GM12878 (cell line): ENCODE measurements at regions not wholly inside any gene's neighbourhood (a gene's known extent, or its start where the extent isn't known, plus 50 kb on each side); places are given as distances from the start of the nearest gene placed in this dataset.

ENCODE experiments used
- ATAC-seq: fragments of 200-7000 bp; cut with Tn5 transposase; 3 replicates; pipeline ENCODE4 v1.9.1; 2020; ENCODE audit warnings: mild to moderate bottlenecking, moderate library complexity
- BruUV-seq: library from RNA; stranded (reverse); fragments of 400-500 nt; replicated peaks from 2 replicates; lab custom pipeline; 2021; lab: Mats Ljungman, UMichigan
- CTCF ChIA-PET: fragments of 300-600 bp; sonication (Branson Sonifier 250); formaldehyde crosslinking; extraction: SDS; loops from one replicate; lab custom pipeline; 2021; ENCODE audit warnings: inconsistent platforms; lab: Yijun Ruan, JAX
- POLR2A ChIA-PET: fragments of 350-600 bp; formaldehyde crosslinking; extraction: SDS; loops from one replicate; lab custom pipeline; 2021; ENCODE audit warnings: inconsistent platforms; lab: Charles Lee
- RAD21 ChIA-PET: fragments of 300-600 bp; sonication (Branson Sonifier 250); formaldehyde crosslinking; loops from one replicate; lab custom pipeline; 2023; ENCODE audit warnings: antibody characterized with exemption; ENCODE audit not compliant: unreplicated experiment; lab: Charles Lee
- SMC1A ChIA-PET: fragments of 300-600 bp; sonication (Branson Sonifier 250); formaldehyde crosslinking; loops from one replicate; lab custom pipeline; 2023; ENCODE audit not compliant: unreplicated experiment, uncharacterized antibody; lab: Charles Lee
- DNase-seq: peaks from one replicate; pipeline ENCODE4 v3.0.0-alpha.2; 2011; ENCODE audit warnings: low read depth, low spot score
- FAIRE-seq: peaks from 3 replicates; lab custom pipeline; 2011; peaks lifted over from hg19 to GRCh38; lab: Jason Lieb, UNC
- H2AFZ ChIP-seq: 2 replicates; pipeline ENCODE4 v1.6.0; 2011; ENCODE audit warnings: low read depth, low read length, control low read depth; ENCODE audit not compliant: control insufficient read depth
- H3K27ac ChIP-seq: 2 replicates; pipeline ENCODE4 v1.5.1; 2011; ENCODE audit warnings: control low read depth; ENCODE audit not compliant: control insufficient read depth, insufficient read depth
- H3K27me3 ChIP-seq, 2 experiments: replicated peaks in 1 of 2; 2 replicates each; pipeline versions ENCODE4 v1.6.0 to v1.6.1; 2011; ENCODE audit warnings: low read length in 1 of 2; ENCODE audit not compliant: control insufficient read depth in 2 of 2, insufficient read depth in 2 of 2
- H3K36me3 ChIP-seq, 2 experiments: 2 replicates each; pipeline ENCODE4 v1.5.1; 2011; ENCODE audit warnings: low read length in 1 of 2; ENCODE audit not compliant: control insufficient read depth in 2 of 2, insufficient read depth in 2 of 2
- H3K4me1 ChIP-seq: 2 replicates; pipeline ENCODE4 v1.6.1; 2011; ENCODE audit warnings: mild to moderate bottlenecking, low read length, moderate library complexity, mixed read lengths; ENCODE audit not compliant: control insufficient read depth, insufficient read depth
- H3K4me2 ChIP-seq: 2 replicates; pipeline ENCODE4 v1.6.0; 2011; ENCODE audit warnings: control low read depth; ENCODE audit not compliant: control insufficient read depth, insufficient read depth
- H3K4me3 ChIP-seq: fragments of 200-600 bp; sonication (generic); 2 replicates; pipeline ENCODE4 v1.5.1; 2016
- H3K79me2 ChIP-seq: 2 replicates; pipeline ENCODE4 v1.6.0; 2011; ENCODE audit warnings: low read length; ENCODE audit not compliant: control insufficient read depth, insufficient read depth
- H3K9ac ChIP-seq: 2 replicates; pipeline ENCODE4 v1.8.0; 2011; ENCODE audit warnings: low read length, control low read depth, mixed read lengths; ENCODE audit not compliant: control insufficient read depth, insufficient read depth
- H3K9me3 ChIP-seq: replicated peaks from 3 replicates; pipeline ENCODE4 v1.5.1; 2011; ENCODE audit warnings: mild to moderate bottlenecking, low read length; ENCODE audit not compliant: control insufficient read depth, insufficient read depth
- H4K20me1 ChIP-seq: 2 replicates; pipeline ENCODE4 v1.6.0; 2011; ENCODE audit not compliant: control insufficient read depth, insufficient read depth
- BHLHE40 ChIP-seq, 2 experiments: fragments of 450-650 bp in 1 of 2; IDR thresholded peaks; 2 replicates each; pipeline ENCODE4 v1.6.1; 2011 to 2017; ENCODE audit warnings: low read depth in 2 of 2, borderline replicate concordance in 1 of 2, improper control_type of control experiment in 1 of 2, low read length in 1 of 2, mild to moderate bottlenecking in 1 of 2
- CREM ChIP-seq: IDR thresholded peaks from 2 replicates; pipeline ENCODE4 v1.6.1; 2014; ENCODE audit warnings: antibody characterized with exemption, low read depth
- GATAD2B ChIP-seq: fragments of 450-650 bp; conservative IDR thresholded peaks from 2 replicates; pipeline ENCODE4 v1.6.1; 2017; ENCODE audit warnings: low read depth, mild to moderate bottlenecking, moderate library complexity
- HDAC2 ChIP-seq: fragments of 200-600 bp; sonication (generic); IDR thresholded peaks from 2 replicates; pipeline ENCODE4 v1.6.1; 2017
- JUNB ChIP-seq: IDR thresholded peaks from 2 replicates; pipeline ENCODE4 v1.6.1; 2016; ENCODE audit warnings: antibody characterized with exemption, mild to moderate bottlenecking
- MAX ChIP-seq: IDR thresholded peaks from 2 replicates; pipeline ENCODE4 v1.6.1; 2012; ENCODE audit warnings: low read depth, low read length, improper control_type of control experiment
- MXI1 ChIP-seq: fragments of 150-350 bp; IDR thresholded peaks from 2 replicates; pipeline ENCODE4 v1.6.1; 2011; ENCODE audit warnings: low read depth, mild to moderate bottlenecking, inconsistent platforms, low read length, improper control_type of control experiment
- NFXL1 ChIP-seq: fragments of 450-650 bp; IDR thresholded peaks from 2 replicates; pipeline ENCODE4 v1.6.1; 2017; ENCODE audit warnings: antibody characterized with exemption, mild to moderate bottlenecking, borderline replicate concordance
- NRF1 ChIP-seq: conservative IDR thresholded peaks from 2 replicates; pipeline ENCODE4 v1.6.1; 2011; ENCODE audit warnings: mild to moderate bottlenecking, low read depth, low read length, improper control_type of control experiment
- PML ChIP-seq: IDR thresholded peaks from 2 replicates; pipeline ENCODE4 v1.6.1; 2012; ENCODE audit warnings: low read length, inconsistent platforms
- POU2F2 ChIP-seq: IDR thresholded peaks from 3 replicates; pipeline ENCODE4 v1.6.1; 2011; ENCODE audit warnings: low read depth, mild to moderate bottlenecking, low read length, borderline replicate concordance
- RUNX3 ChIP-seq: IDR thresholded peaks from 2 replicates; pipeline ENCODE4 v1.6.1; 2012; ENCODE audit warnings: low read length, inconsistent platforms
- SMARCA5 ChIP-seq: fragments of 450-650 bp; IDR thresholded peaks from 2 replicates; pipeline ENCODE4 v1.6.1; 2017; ENCODE audit warnings: mild to moderate bottlenecking
- ZBTB11 ChIP-seq: fragments of 450-650 bp; formaldehyde crosslinking; IDR thresholded peaks from 2 replicates; pipeline ENCODE4 v1.5.0; 2022; ENCODE audit warnings: mild to moderate bottlenecking, missing genetic modification characterization
- ZBTB4 ChIP-seq: fragments of 450-650 bp; formaldehyde crosslinking; IDR thresholded peaks from 2 replicates; pipeline ENCODE4 v1.4.0; 2022; ENCODE audit warnings: mild to moderate bottlenecking, moderate library complexity
- ZBTB40 ChIP-seq: fragments of 450-650 bp; IDR thresholded peaks from 2 replicates; pipeline ENCODE4 v1.6.1; 2016; ENCODE audit warnings: mild to moderate bottlenecking, moderate library complexity, borderline replicate concordance
- WGBS: methylation state at CpG from one replicate; pipeline ENCODE4 v1.1.6; 2016; ENCODE audit warnings: low lambda C conversion rate; ENCODE audit not compliant: insufficient replicate concordance, insufficient coverage; ENCODE audit errors: missing lambda C conversion rate; 5-methylcytosine and 5-hydroxymethylcytosine counted together
- in situ Hi-C: fragments of 300-500 bp; cut with MboI; formaldehyde crosslinking; loops from 9 replicates; pipeline ENCODE4 v1.14.3; 2018; ENCODE audit warnings: mixed read lengths
- intact Hi-C: fragments of 100-400 bp; cut with micrococcal nuclease; formaldehyde crosslinking; loops from one replicate; pipeline ENCODE4 v1.14.2; 2022; ENCODE audit not compliant: unreplicated experiment

GRCh38 chr3:154779571-154779970 lies 300.5 kb upstream of the MME start:
- POLR2A ChIA-PET: no interaction called here
- H4K20me1 ChIP-seq: no peaks in the 10 kb centered on the region
- FAIRE-seq (no peak), ATAC-seq (no peak), DNase-seq (no peak)
- CTCF ChIA-PET: no interaction called here
- 31% methylated on average over 2 of the region's 2 CpGs for WGBS
- RAD21 ChIA-PET: no interaction called here
- H3K27ac ChIP-seq: no peak overlapping the region
- no peak overlapping the region for H3K4me2 ChIP-seq
- H2AFZ ChIP-seq: no peak overlapping the region
- no peaks in the 10 kb centered on the region for H3K36me3 ChIP-seq
- H3K9ac ChIP-seq: no peak overlapping the region
- H3K79me2 ChIP-seq: no peaks in the 10 kb centered on the region
- no peaks in the 10 kb centered on the region for H3K4me1 ChIP-seq
- H3K4me3 ChIP-seq: no peak overlapping the region
- H3K27me3 ChIP-seq: no peaks in the 10 kb centered on the region
- intact Hi-C loops (no loop called here), in situ Hi-C loops (no loop called here)
- SMC1A ChIA-PET: no interaction called here
- BruUV-seq: no TSS peak
- H3K9me3 ChIP-seq: no peaks in the 10 kb centered on the region
- TF ChIP-seq MAX: no peak
- no peak for TF ChIP-seq ZBTB40
- TF ChIP-seq BHLHE40 (IDR thresholded peaks at IDR 0.05; ENCODE audit: borderline replicate concordance in 1 of 2, low read depth in 2 of 2, low read length in 1 of 2): no peak
- TF ChIP-seq PML: no peak
- no peak for TF ChIP-seq RUNX3
- TF ChIP-seq NRF1: no peak
- no peak for TF ChIP-seq ZBTB11
- TF ChIP-seq GATAD2B: no peak
- no peak for TF ChIP-seq ZBTB4 (CRISPR knock-in tag)
- no peak for TF ChIP-seq MXI1
- no peak for TF ChIP-seq CREM
- TF ChIP-seq NFXL1: no peak
- no peak for TF ChIP-seq JUNB
- TF ChIP-seq SMARCA5: no peak
- TF ChIP-seq POU2F2: no peak
- no peak for TF ChIP-seq HDAC2
